H1 (cell line): ENCODE measurements at regions not wholly inside any gene's neighbourhood (a gene's known extent, or its start where the extent isn't known, plus 50 kb on each side); places are given as distances from the start of the nearest gene placed in this dataset.

Source experiments
- CTCF ChIA-PET: fragments of 300-600 bp; sonication (Branson Sonifier 250); formaldehyde crosslinking; loops from one replicate; lab custom pipeline; 2021; ENCODE audit not compliant: partially characterized antibody; lab: Charles Lee
- POLR2A ChIA-PET: fragments of 300-600 bp; sonication (Branson Sonifier 250); formaldehyde crosslinking; loops from one replicate; lab custom pipeline; 2021; ENCODE audit warnings: inconsistent platforms; ENCODE audit not compliant: partially characterized antibody; lab: Charles Lee
- DNase-seq, 2 experiments: peaks; one replicate each; pipeline versions ENCODE4 v3.0.0 to v3.0.0-alpha.2; 2010 to 2022; ENCODE audit warnings: low spot score in 2 of 2, low read depth in 1 of 2, mixed read lengths in 1 of 2
- FAIRE-seq: peaks from 2 replicates; lab custom pipeline; 2011; peaks lifted over from hg19 to GRCh38; lab: Jason Lieb, UNC
- H2AFZ ChIP-seq: 2 replicates; pipeline ENCODE4 v1.8.1; 2012; ENCODE audit warnings: low read length, inconsistent platforms
- H2AK5ac ChIP-seq: 2 replicates; pipeline ENCODE4 v1.6.1; 2013; ENCODE audit warnings: low read depth, low read length
- H2BK120ac ChIP-seq: replicated peaks from 2 replicates; pipeline ENCODE3; 2013; ENCODE audit warnings: low read depth, low read length, inconsistent platforms
- H2BK12ac ChIP-seq: 2 replicates; pipeline ENCODE4 v1.6.1; 2013; ENCODE audit warnings: low read depth, low read length
- H2BK15ac ChIP-seq: 2 replicates; pipeline ENCODE4 v1.6.1; 2013; ENCODE audit warnings: low read length
- H2BK20ac ChIP-seq: 2 replicates; pipeline ENCODE4 v1.6.1; 2013; ENCODE audit warnings: low read length
- H2BK5ac ChIP-seq: 2 replicates; pipeline ENCODE4 v1.6.1; 2013; ENCODE audit warnings: low read depth, low read length
- H3K14ac ChIP-seq: 2 replicates; pipeline ENCODE4 v1.6.1; 2013; ENCODE audit warnings: inconsistent platforms; ENCODE audit not compliant: insufficient read length
- H3K18ac ChIP-seq: 2 replicates; pipeline ENCODE4 v1.6.1; 2013; ENCODE audit warnings: low read length; ENCODE audit errors: extremely low read depth
- H3K23ac ChIP-seq: 2 replicates; pipeline ENCODE4 v1.6.1; 2013; ENCODE audit warnings: inconsistent platforms; ENCODE audit not compliant: insufficient read length
- H3K23me2 ChIP-seq: 2 replicates; pipeline ENCODE4 v1.6.1; 2013; ENCODE audit warnings: low read depth, low read length
- H3K27ac ChIP-seq: 2 replicates; pipeline ENCODE4 v1.6.1; 2011; ENCODE audit warnings: low read depth, low read length, inconsistent platforms
- H3K27me3 ChIP-seq, 4 experiments: replicated peaks in 1 of 4; 1 replicate in 1 of 4; 2 replicates in 3 of 4; pipeline versions ENCODE4 v1.6.1 to v1.8.1; 2011 to 2013; ENCODE audit warnings: low read length in 3 of 4, mild to moderate bottlenecking in 3 of 4, inconsistent platforms in 2 of 4, mixed read lengths in 2 of 4, moderate library complexity in 1 of 4; ENCODE audit not compliant: control insufficient read depth in 3 of 4, insufficient read depth in 3 of 4; ENCODE audit errors: extremely low read depth in 1 of 4
- H3K36me3 ChIP-seq, 4 experiments: 2 replicates each; pipeline versions ENCODE4 v1.6.1 to v1.8.1; 2011 to 2013; ENCODE audit warnings: mild to moderate bottlenecking in 4 of 4, low read length in 3 of 4, moderate library complexity in 2 of 4, control low read depth in 1 of 4, inconsistent platforms in 1 of 4; ENCODE audit not compliant: insufficient read depth in 4 of 4, control insufficient read depth in 2 of 4
- H3K4ac ChIP-seq: replicated peaks from 2 replicates; pipeline ENCODE3; 2013; ENCODE audit warnings: low read length, low read depth, mixed read lengths, inconsistent platforms; ENCODE audit not compliant: insufficient read length
- H3K4me1 ChIP-seq, 4 experiments: replicated peaks in 1 of 4; 1 replicate in 1 of 4; 2 replicates in 3 of 4; pipeline versions ENCODE4 v1.6.1 to v1.8.1; 2011 to 2013; ENCODE audit warnings: low read length in 3 of 4, inconsistent platforms in 2 of 4, mixed read lengths in 1 of 4; ENCODE audit not compliant: insufficient read depth in 4 of 4, control insufficient read depth in 3 of 4
- H3K4me2 ChIP-seq, 2 experiments: 2 replicates each; pipeline versions ENCODE4 v1.6.1 to v1.8.1; 2011 to 2013; ENCODE audit warnings: low read depth in 2 of 2, low read length in 2 of 2, control low read depth in 1 of 2, inconsistent platforms in 1 of 2, mild to moderate bottlenecking in 1 of 2; ENCODE audit not compliant: insufficient read depth in 1 of 2
- H3K4me3 ChIP-seq, 4 experiments: fragments of 200-600, 300-600 bp in 1 of 4; sonication (generic), shearing (Covaris generic), sonication (Bioruptor Twin) in 1 of 4; 2 replicates each; pipeline versions ENCODE4 v1.5.1 to v1.8.1; 2011 to 2016; ENCODE audit warnings: low read length in 4 of 4, low read depth in 3 of 4, control low read depth in 2 of 4, inconsistent platforms in 2 of 4, mild to moderate bottlenecking in 2 of 4, mixed read lengths in 1 of 4, moderate library complexity in 1 of 4; ENCODE audit not compliant: insufficient read depth in 2 of 4; ENCODE audit errors: extremely low read depth in 1 of 4
- H3K56ac ChIP-seq: replicated peaks from 2 replicates; pipeline ENCODE3; 2013; ENCODE audit warnings: low read depth, mild to moderate bottlenecking, mixed read lengths, low read length, inconsistent platforms; ENCODE audit not compliant: insufficient read length
- H3K79me1 ChIP-seq: 2 replicates; pipeline ENCODE4 v1.6.1; 2013; ENCODE audit warnings: low read depth, low read length, control low read depth
- H3K79me2 ChIP-seq, 2 experiments: 2 replicates each; pipeline versions ENCODE4 v1.6.1 to v1.8.1; 2012 to 2013; ENCODE audit warnings: low read length in 2 of 2, mild to moderate bottlenecking in 2 of 2, inconsistent platforms in 1 of 2; ENCODE audit not compliant: insufficient read depth in 2 of 2, control insufficient read depth in 1 of 2
- H3K9ac ChIP-seq, 4 experiments: replicated peaks in 1 of 4; 1 replicate in 1 of 4; 2 replicates in 3 of 4; pipeline versions ENCODE4 v1.6.1 to v1.8.1; 2011 to 2013; ENCODE audit warnings: low read depth in 3 of 4, low read length in 3 of 4, control low read depth in 2 of 4, mild to moderate bottlenecking in 2 of 4, moderate library complexity in 2 of 4, inconsistent platforms in 1 of 4; ENCODE audit errors: extremely low read depth in 1 of 4
- H3K9me3 ChIP-seq, 2 experiments: 2 replicates each; pipeline versions ENCODE4 v1.6.1 to v1.8.1; 2012 to 2013; ENCODE audit warnings: mild to moderate bottlenecking in 2 of 2, moderate library complexity in 2 of 2, control low read depth in 1 of 2, inconsistent platforms in 1 of 2, low read depth in 1 of 2, low read length in 1 of 2, mixed read lengths in 1 of 2; ENCODE audit not compliant: insufficient read depth in 2 of 2
- H4K20me1 ChIP-seq, 2 experiments: replicated peaks in 1 of 2; 2 replicates each; pipeline versions ENCODE3 to v1.8.1; 2011 to 2013; ENCODE audit warnings: inconsistent platforms in 2 of 2, low read length in 2 of 2, mild to moderate bottlenecking in 1 of 2; ENCODE audit not compliant: insufficient read depth in 2 of 2, control insufficient read depth in 1 of 2
- H4K5ac ChIP-seq: 2 replicates; pipeline ENCODE4 v1.6.1; 2013; ENCODE audit warnings: low read length, low read depth, mixed read lengths, inconsistent platforms; ENCODE audit not compliant: insufficient read length
- H4K8ac ChIP-seq: 2 replicates; pipeline ENCODE4 v1.8.0; 2013; ENCODE audit warnings: mild to moderate bottlenecking, moderate library complexity, low read length, inconsistent platforms; ENCODE audit not compliant: insufficient read depth; ENCODE audit errors: extremely low read depth
- H4K91ac ChIP-seq: replicated peaks from 2 replicates; pipeline ENCODE3; 2013; ENCODE audit warnings: low read length, mixed read lengths, inconsistent platforms; ENCODE audit not compliant: insufficient read length
- BACH1 ChIP-seq: IDR thresholded peaks from 2 replicates; pipeline ENCODE4 v1.6.1; 2012; ENCODE audit warnings: low read length, improper control_type of control experiment
- FOSL1 ChIP-seq: IDR thresholded peaks from 2 replicates; pipeline ENCODE4 v1.6.1; 2011; ENCODE audit warnings: mild to moderate bottlenecking, low read depth, low read length, moderate library complexity; ENCODE audit not compliant: insufficient read depth
- JUN ChIP-seq: IDR thresholded peaks from 2 replicates; pipeline ENCODE4 v1.6.1; 2011; ENCODE audit warnings: low read depth, mild to moderate bottlenecking, improper control_type of control experiment, low read length
- KDM4A ChIP-seq: IDR thresholded peaks from one replicate; pipeline ENCODE4 v1.7.1; 2012; ENCODE audit warnings: low read depth, mild to moderate bottlenecking, moderate library complexity, low read length, inconsistent platforms; ENCODE audit not compliant: severe bottlenecking
- PHF8 ChIP-seq: fragments of 200-600 bp; sonication (generic); conservative IDR thresholded peaks from 2 replicates; pipeline ENCODE4 v1.7.1; 2012; ENCODE audit warnings: low read depth, mild to moderate bottlenecking, inconsistent platforms, low read length, moderate library complexity
- RNF2 ChIP-seq: fragments of 200-900, 300-1000 bp; sonication (generic); IDR thresholded peaks from 2 replicates; pipeline ENCODE4 v1.7.1; 2016; ENCODE audit warnings: borderline replicate concordance, low read depth, mild to moderate bottlenecking, antibody characterized with exemption, low read length; ENCODE audit not compliant: poor library complexity, severe bottlenecking; ENCODE audit errors: missing control alignments
- RXRA ChIP-seq: IDR thresholded peaks from 2 replicates; pipeline ENCODE4 v1.6.1; 2011; ENCODE audit warnings: low read depth, mild to moderate bottlenecking, low read length, moderate library complexity; ENCODE audit not compliant: insufficient read depth
- SUZ12 ChIP-seq: fragments of 200-600 bp; sonication (generic); IDR thresholded peaks from 2 replicates; pipeline ENCODE4 v1.6.1; 2012; ENCODE audit warnings: mild to moderate bottlenecking, inconsistent platforms, low read length, moderate library complexity, mixed read lengths
- TAF1 ChIP-seq: IDR thresholded peaks from 2 replicates; pipeline ENCODE4 v1.6.1; 2011; ENCODE audit warnings: mild to moderate bottlenecking, low read depth, low read length
- TBP ChIP-seq: IDR thresholded peaks from 2 replicates; pipeline ENCODE4 v1.6.1; 2011; ENCODE audit warnings: low read depth, low read length, improper control_type of control experiment
- TEAD4 ChIP-seq: IDR thresholded peaks from 2 replicates; pipeline ENCODE4 v1.6.1; 2012; ENCODE audit warnings: low read depth, low read length, inconsistent platforms, mixed read lengths
- WGBS, 2 experiments: shearing (Covaris generic) in 1 of 2; methylation state at CpG; one replicate each; pipeline versions ENCODE4 v1.1.6 to v1.1.7; 2013 to 2015; ENCODE audit warnings: low lambda C conversion rate in 2 of 2, mixed read lengths in 2 of 2, inconsistent platforms in 1 of 2, low coverage in 1 of 2, missing lambda C conversion rate in 1 of 2; ENCODE audit not compliant: insufficient replicate concordance in 2 of 2, insufficient coverage in 1 of 2, insufficient read length in 1 of 2; ENCODE audit errors: extremely low coverage in 1 of 2, missing lambda C conversion rate in 1 of 2; 5-methylcytosine and 5-hydroxymethylcytosine counted together
- TF ChIP-seq, protein P1 (sequence below): IDR thresholded peaks from 2 replicates; pipeline ENCODE4 v1.6.1; 2011; ENCODE audit warnings: low read length, improper control_type of control experiment

DNA sequence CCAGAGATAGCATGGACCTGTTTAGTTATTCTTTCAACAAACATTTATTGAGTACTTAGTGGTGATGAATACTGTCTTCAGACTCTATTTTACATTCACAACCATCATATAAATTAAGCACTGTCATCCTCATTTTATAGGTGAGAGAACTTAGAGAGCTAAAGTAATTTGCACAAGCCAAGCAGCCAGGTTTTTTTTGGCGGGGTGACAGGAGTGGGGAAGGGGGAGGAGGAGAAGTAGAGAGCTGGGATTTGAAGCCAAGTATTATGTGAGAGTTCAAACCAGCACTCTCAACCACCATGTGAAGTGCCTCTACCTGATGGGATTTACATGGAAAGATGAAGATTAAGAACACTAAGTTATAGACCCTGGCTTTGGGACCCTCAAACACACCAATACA lies 547.4 kb upstream of the IL12A start:
- Histone ChIP-seq H4K5ac (no peak overlapping the region), H4K20me1 (no peaks in the 10 kb centered on the region), H2AFZ (no peak overlapping the region), H3K4me1 (no peaks in the 10 kb centered on the region), H3K79me1 (no peaks in the 10 kb centered on the region), H3K23me2 (no peaks in the 10 kb centered on the region), H3K4ac (no peak overlapping the region), H3K4me2 (no peak overlapping the region), H3K27ac (no peak overlapping the region), H3K9ac (no peak overlapping the region), H3K14ac (no peak overlapping the region), H3K27me3 (no peaks in the 10 kb centered on the region), H3K9me3 (no peaks in the 10 kb centered on the region), H3K23ac (no peak overlapping the region), H2AK5ac (no peak overlapping the region), H2BK20ac (no peak overlapping the region), H3K36me3 (no peaks in the 10 kb centered on the region), H2BK120ac (no peak overlapping the region), H4K8ac (no peak overlapping the region), H2BK12ac (no peak overlapping the region), H2BK15ac (no peak overlapping the region), H3K79me2 (no peaks in the 10 kb centered on the region), H4K91ac (no peak overlapping the region), H2BK5ac (no peak overlapping the region), H3K56ac (no peak overlapping the region), H3K4me3 (no peak overlapping the region), H3K18ac (no peak overlapping the region)
- ChIA-PET POLR2A (no interaction called here), CTCF (interaction anchor here (0.9 to 1.3 kb wide), 2 partner anchors 11 to 46 kb away, joined by 3 to 5 read pairs; no protein-coding TSS in a partner anchor)
- WGBS, 2 experiments: 94% methylated on average over 1 of the region's 1 CpG; no CpG with 5 or more reads in 1 of the 2 experiments
- DNase-seq (no peak), FAIRE-seq (no peak)
- TF ChIP-seq KDM4A: no peak
- TF ChIP-seq, protein P1, sequence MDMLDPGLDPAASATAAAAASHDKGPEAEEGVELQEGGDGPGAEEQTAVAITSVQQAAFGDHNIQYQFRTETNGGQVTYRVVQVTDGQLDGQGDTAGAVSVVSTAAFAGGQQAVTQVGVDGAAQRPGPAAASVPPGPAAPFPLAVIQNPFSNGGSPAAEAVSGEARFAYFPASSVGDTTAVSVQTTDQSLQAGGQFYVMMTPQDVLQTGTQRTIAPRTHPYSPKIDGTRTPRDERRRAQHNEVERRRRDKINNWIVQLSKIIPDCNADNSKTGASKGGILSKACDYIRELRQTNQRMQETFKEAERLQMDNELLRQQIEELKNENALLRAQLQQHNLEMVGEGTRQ: no peak
- no peak for TF ChIP-seq JUN
- TF ChIP-seq RXRA: no peak
- TF ChIP-seq RNF2: no peak
- no peak for TF ChIP-seq BACH1
- TF ChIP-seq TEAD4: no peak
- no peak for TF ChIP-seq TAF1
- TF ChIP-seq PHF8: no peak
- TF ChIP-seq TBP: no peak
- TF ChIP-seq SUZ12: no peak
- no peak for TF ChIP-seq FOSL1
